Esophagus squamous epithelium (tissue), 5 donors: ENCODE measurements at regions not wholly inside any gene's neighbourhood (a gene's known extent, or its start where the extent isn't known, plus 50 kb on each side); places are given as distances from the start of the nearest gene placed in this dataset.

Source experiments
- DNase-seq: peaks from one replicate; lab custom pipeline; 2025; lab: John Stamatoyannopoulos, UW
- H3K27ac ChIP-seq, 4 donors: fragments of 200-600 bp; sonication (generic); one replicate each; pipeline ENCODE4 v1.5.1; 2016 to 2019; ENCODE audit warnings: mild to moderate bottlenecking in 1 of 4
- H3K27me3 ChIP-seq, 4 donors: fragments of 200-600 bp; sonication (generic); 1 replicate in 3 of 4; 2 replicates in 1 of 4; pipeline versions ENCODE4 v1.5.1 to v1.6.0; 2017 to 2021; ENCODE audit warnings: antibody characterized with exemption in 1 of 4
- H3K36me3 ChIP-seq, 3 donors: fragments of 200-600 bp; sonication (generic); one replicate each; pipeline ENCODE4 v1.5.1; 2016 to 2019
- H3K4me1 ChIP-seq, 3 donors: fragments of 200-600 bp; sonication (generic); one replicate each; pipeline ENCODE4 v1.5.1; 2017 to 2019
- H3K4me3 ChIP-seq, 4 donors: fragments of 200-600 bp; sonication (generic); 1 replicate in 3 of 4; 2 replicates in 1 of 4; pipeline ENCODE4 v1.5.1; 2016 to 2019; ENCODE audit warnings: mild to moderate bottlenecking in 2 of 4, moderate library complexity in 1 of 4
- H3K9me3 ChIP-seq, 3 donors: fragments of 200-600 bp; sonication (generic); one replicate each; pipeline ENCODE4 v1.5.1; 2016 to 2019
- POLR2A ChIP-seq, 4 donors: fragments of 450-650 bp; IDR thresholded peaks; one replicate each; pipeline ENCODE4 v1.6.1; 2017; ENCODE audit warnings: antibody characterized with exemption in 4 of 4, mild to moderate bottlenecking in 4 of 4, moderate library complexity in 3 of 4
- WGBS, 2 donors: methylation state at CpG; one replicate each; pipeline ENCODE4 v1.1.5; 2018; 5-methylcytosine and 5-hydroxymethylcytosine counted together
- intact Hi-C: fragments of 100-400 bp; cut with DNase I; formaldehyde crosslinking; loops from one replicate; pipeline ENCODE4 v1.15.0; 2022
- TF ChIP-seq, protein P1 (sequence below), 6 experiments: fragments of 450-650 bp in 4 of 6; fragments of 200-600 bp in 2 of 6; sonication (generic) in 2 of 6; IDR thresholded peaks; one replicate each; pipeline ENCODE4 v1.5.1; 2016 to 2019; ENCODE audit warnings: antibody characterized with exemption in 6 of 6, mild to moderate bottlenecking in 4 of 6, moderate library complexity in 4 of 6
- donor health status: DM: yes; HTN: yes; CAD: no.

DNA sequence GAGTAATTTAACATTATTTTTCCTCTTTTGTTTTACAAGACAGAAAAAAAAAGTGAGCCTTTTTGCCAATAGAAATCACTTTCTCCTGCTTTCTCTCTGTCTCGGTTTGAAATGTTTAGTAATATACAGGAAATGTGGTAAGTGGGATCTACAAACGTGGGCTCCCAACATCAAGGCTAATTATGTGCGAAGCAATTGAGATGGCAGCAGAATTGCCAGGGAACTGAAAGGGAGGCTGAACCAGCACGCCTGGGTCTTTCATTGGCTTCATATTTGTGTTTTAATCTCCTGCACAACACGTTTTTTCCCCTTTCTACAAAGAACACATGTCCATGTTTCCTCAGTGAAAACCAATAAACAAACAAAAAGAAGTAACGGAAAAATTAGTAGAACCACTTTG is 743.9 kb upstream of the SOX9 start:
- Histone ChIP-seq H3K27ac (no peak overlapping the region), H3K4me1 (no peaks in the 10 kb centered on the region), H3K36me3 (no peaks in the 10 kb centered on the region), H3K27me3 (no peaks in the 10 kb centered on the region), H3K9me3 (no peaks in the 10 kb centered on the region), H3K4me3 (no peak overlapping the region)
- intact Hi-C loops = no loop called here
- TF ChIP-seq, protein P1, sequence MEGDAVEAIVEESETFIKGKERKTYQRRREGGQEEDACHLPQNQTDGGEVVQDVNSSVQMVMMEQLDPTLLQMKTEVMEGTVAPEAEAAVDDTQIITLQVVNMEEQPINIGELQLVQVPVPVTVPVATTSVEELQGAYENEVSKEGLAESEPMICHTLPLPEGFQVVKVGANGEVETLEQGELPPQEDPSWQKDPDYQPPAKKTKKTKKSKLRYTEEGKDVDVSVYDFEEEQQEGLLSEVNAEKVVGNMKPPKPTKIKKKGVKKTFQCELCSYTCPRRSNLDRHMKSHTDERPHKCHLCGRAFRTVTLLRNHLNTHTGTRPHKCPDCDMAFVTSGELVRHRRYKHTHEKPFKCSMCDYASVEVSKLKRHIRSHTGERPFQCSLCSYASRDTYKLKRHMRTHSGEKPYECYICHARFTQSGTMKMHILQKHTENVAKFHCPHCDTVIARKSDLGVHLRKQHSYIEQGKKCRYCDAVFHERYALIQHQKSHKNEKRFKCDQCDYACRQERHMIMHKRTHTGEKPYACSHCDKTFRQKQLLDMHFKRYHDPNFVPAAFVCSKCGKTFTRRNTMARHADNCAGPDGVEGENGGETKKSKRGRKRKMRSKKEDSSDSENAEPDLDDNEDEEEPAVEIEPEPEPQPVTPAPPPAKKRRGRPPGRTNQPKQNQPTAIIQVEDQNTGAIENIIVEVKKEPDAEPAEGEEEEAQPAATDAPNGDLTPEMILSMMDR (IDR thresholded peaks at IDR 0.05) = no peak
- no peak for TF ChIP-seq POLR2A (IDR thresholded peaks at IDR 0.05)
- DNase-seq = no peak
- 49 to 68% methylated on average over 6 of the region's 6 CpGs for WGBS, 2 donors

DNA sequence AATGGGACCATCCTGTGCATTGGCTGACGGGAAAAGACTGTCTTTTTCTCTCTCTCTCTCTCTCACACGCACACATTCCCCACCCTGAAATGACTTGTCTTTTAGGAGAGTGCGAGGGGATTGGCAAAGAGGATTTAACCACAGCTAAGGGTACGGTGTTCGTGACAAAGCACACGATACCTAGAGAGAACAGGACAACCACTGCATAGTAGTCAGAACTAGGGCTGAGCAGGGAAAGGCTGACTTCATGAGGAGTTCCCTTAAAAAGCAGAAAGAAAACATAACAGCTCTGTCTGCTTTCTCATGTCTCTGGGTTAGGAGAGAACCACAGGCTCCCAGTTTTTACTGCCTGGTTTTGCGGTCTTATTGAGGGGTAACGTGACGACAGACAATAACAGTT is 742.8 kb upstream of the SOX9 start:
- TF ChIP-seq, protein P1 (IDR thresholded peaks at IDR 0.05) = no peak
- TF ChIP-seq POLR2A (IDR thresholded peaks at IDR 0.05) = no peak
- Histone ChIP-seq H3K9me3 (no peaks in the 10 kb centered on the region), H3K4me3 (no peak overlapping the region), H3K36me3 (no peaks in the 10 kb centered on the region), H3K4me1 (no peaks in the 10 kb centered on the region), H3K27ac (no peak overlapping the region), H3K27me3 (no peaks in the 10 kb centered on the region)
- no peak for DNase-seq
- 82 to 83% methylated on average over 9 of the region's 9 CpGs for WGBS, 2 donors
- intact Hi-C loops = no loop called here

- Histone ChIP-seq H3K9me3 (no peaks in the 10 kb centered on the region), H3K27me3 (no peaks in the 10 kb centered on the region), H3K27ac (no peak overlapping the region), H3K4me3 (no peak overlapping the region), H3K4me1 (no peaks in the 10 kb centered on the region), H3K36me3 (no peaks in the 10 kb centered on the region)
- intact Hi-C loops = no loop called here
- TF ChIP-seq, protein P1 (IDR thresholded peaks at IDR 0.05) = no peak
- TF ChIP-seq POLR2A (IDR thresholded peaks at IDR 0.05) = no peak
- DNase-seq = no peak
- WGBS, 2 donors = 68 to 95% methylated on average over 2 to 3 of the region's 3 CpGs
Observed at GRCh38 chr17:71378741-71379140, 742.1 kb upstream of the SOX9 start.

DNA sequence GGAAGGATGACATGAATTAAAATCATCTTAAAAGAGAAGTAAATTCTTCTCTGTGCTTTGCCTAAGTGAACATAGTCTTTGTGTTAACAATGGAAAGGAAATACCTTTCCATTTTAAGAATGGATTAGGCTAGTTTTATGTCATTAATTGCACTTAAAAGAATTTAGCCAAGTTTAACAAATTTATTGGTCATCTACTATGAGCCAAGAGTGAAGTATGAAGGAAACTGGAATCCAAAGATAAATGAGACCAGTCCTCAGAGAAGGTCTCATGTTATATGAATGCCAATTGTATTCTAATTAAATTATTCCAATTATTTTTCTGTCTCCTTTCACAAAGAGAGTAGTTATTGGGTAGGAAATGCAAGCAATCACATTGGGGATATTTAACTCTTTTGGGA is 741.3 kb upstream of the SOX9 start:
- DNase-seq = no peak
- TF ChIP-seq, protein P1 (IDR thresholded peaks at IDR 0.05) = no peak
- TF ChIP-seq POLR2A (IDR thresholded peaks at IDR 0.05) = no peak
- no peak overlapping the region for H3K27ac ChIP-seq
- H3K9me3 ChIP-seq = no peaks in the 10 kb centered on the region
- intact Hi-C loops = no loop called here
- no peaks in the 10 kb centered on the region for H3K36me3 ChIP-seq
- H3K4me3 ChIP-seq = no peak overlapping the region
- no peaks in the 10 kb centered on the region for H3K27me3 ChIP-seq
- H3K4me1 ChIP-seq = no peaks in the 10 kb centered on the region

DNA sequence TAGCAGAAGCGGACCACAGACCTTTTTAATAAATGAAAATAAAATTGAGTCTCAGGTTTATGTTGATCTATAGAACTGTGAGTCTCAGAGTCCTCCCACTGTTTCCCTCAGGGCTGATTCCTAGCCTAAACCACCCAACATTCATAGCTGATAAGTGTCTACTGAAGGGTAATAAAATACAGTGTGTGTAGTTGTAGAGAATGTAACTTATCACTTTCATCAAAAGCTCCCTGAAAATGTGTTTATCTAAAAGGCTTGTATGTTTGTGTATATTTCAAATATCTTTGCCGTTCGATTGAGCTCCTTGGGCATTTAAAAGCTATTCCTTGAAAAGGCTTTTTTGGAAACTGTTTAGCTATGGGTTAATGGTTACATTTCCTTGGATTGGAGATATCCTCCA is 740.3 kb upstream of the SOX9 start:
- H3K27me3 ChIP-seq = no peaks in the 10 kb centered on the region
- no peaks in the 10 kb centered on the region for H3K9me3 ChIP-seq
- no peak overlapping the region for H3K27ac ChIP-seq
- no peaks in the 10 kb centered on the region for H3K4me1 ChIP-seq
- TF ChIP-seq, protein P1 (IDR thresholded peaks at IDR 0.05) = no peak
- TF ChIP-seq POLR2A (IDR thresholded peaks at IDR 0.05) = no peak
- no peak overlapping the region for H3K4me3 ChIP-seq
- intact Hi-C loops = no loop called here
- H3K36me3 ChIP-seq = no peaks in the 10 kb centered on the region
- WGBS, 2 donors = 65 to 69% methylated on average over 3 of the region's 3 CpGs
- DNase-seq = no peak
